Hepatocyte (in vitro differentiated cells): ENCODE measurements at regions not wholly inside any gene's neighbourhood (a gene's known extent, or its start where the extent isn't known, plus 50 kb on each side); places are given as distances from the start of the nearest gene placed in this dataset.

Source experiments
- DNase-seq: peaks from one replicate; pipeline ENCODE4 v3.0.0-alpha.2; 2016; ENCODE audit warnings: low spot score
- H2AFZ ChIP-seq: fragments of 200-600 bp; sonication (generic); 2 replicates; pipeline ENCODE4 v1.6.0; 2016; ENCODE audit warnings: antibody characterized with exemption, mild to moderate bottlenecking
- H3K27ac ChIP-seq: fragments of 200-600 bp; sonication (generic); 2 replicates; pipeline ENCODE4 v1.5.1; 2016; ENCODE audit warnings: mild to moderate bottlenecking
- H3K27me3 ChIP-seq: fragments of 200-600 bp; sonication (generic); 2 replicates; pipeline ENCODE4 v1.6.1; 2016
- H3K36me3 ChIP-seq: fragments of 200-600 bp; sonication (generic); replicated peaks from 2 replicates; pipeline ENCODE4 v1.5.1; 2016; ENCODE audit warnings: low read depth; ENCODE audit not compliant: insufficient read depth
- H3K4me1 ChIP-seq: fragments of 200-600 bp; sonication (generic); 2 replicates; pipeline ENCODE4 v1.5.1; 2016; ENCODE audit warnings: mild to moderate bottlenecking, moderate library complexity; ENCODE audit not compliant: insufficient read depth
- H3K4me2 ChIP-seq: fragments of 200-600 bp; sonication (generic); 2 replicates; pipeline ENCODE4 v1.6.0; 2016
- H3K4me3 ChIP-seq: fragments of 200-600 bp; sonication (generic); 2 replicates; pipeline ENCODE4 v1.5.1; 2016; ENCODE audit warnings: mild to moderate bottlenecking
- H3K79me2 ChIP-seq: fragments of 200-600 bp; sonication (generic); 2 replicates; pipeline ENCODE4 v1.6.0; 2017; ENCODE audit warnings: mild to moderate bottlenecking
- H3K9me2 ChIP-seq: fragments of 200-600 bp; sonication (generic); replicated peaks from 2 replicates; pipeline ENCODE4 v1.6.0; 2017; ENCODE audit warnings: mild to moderate bottlenecking; ENCODE audit not compliant: insufficient read depth
- H3K9me3 ChIP-seq: fragments of 200-600 bp; sonication (generic); 2 replicates; pipeline ENCODE4 v1.5.1; 2016; ENCODE audit warnings: low read depth, mild to moderate bottlenecking
- H4K20me1 ChIP-seq: fragments of 200-600 bp; sonication (generic); 2 replicates; pipeline ENCODE4 v1.6.0; 2016; ENCODE audit warnings: mild to moderate bottlenecking; ENCODE audit not compliant: insufficient read depth, poor library complexity, severe bottlenecking
- EZH2 ChIP-seq: fragments of 200-600 bp; sonication (generic); IDR thresholded peaks from 2 replicates; pipeline ENCODE4 v1.6.1; 2016; ENCODE audit warnings: antibody characterized with exemption, mild to moderate bottlenecking, borderline replicate concordance
- EZH2phosphoT487 ChIP-seq: fragments of 200-600 bp; sonication (generic); IDR thresholded peaks from one replicate; pipeline ENCODE4 v1.6.1; 2018; ENCODE audit warnings: antibody characterized with exemption, mild to moderate bottlenecking, low read depth, moderate library complexity; ENCODE audit not compliant: unreplicated experiment, severe bottlenecking
- WGBS: methylation state at CpG from one replicate; pipeline ENCODE4 v1.1.6; 2016; ENCODE audit warnings: low lambda C conversion rate; ENCODE audit errors: missing lambda C conversion rate; 5-methylcytosine and 5-hydroxymethylcytosine counted together
- TF ChIP-seq, protein P1 (sequence below): fragments of 200-600 bp; sonication (generic); IDR thresholded peaks from 2 replicates; pipeline ENCODE4 v1.5.1; 2016; ENCODE audit warnings: antibody characterized with exemption, mild to moderate bottlenecking; ENCODE audit not compliant: poor library complexity

DNA sequence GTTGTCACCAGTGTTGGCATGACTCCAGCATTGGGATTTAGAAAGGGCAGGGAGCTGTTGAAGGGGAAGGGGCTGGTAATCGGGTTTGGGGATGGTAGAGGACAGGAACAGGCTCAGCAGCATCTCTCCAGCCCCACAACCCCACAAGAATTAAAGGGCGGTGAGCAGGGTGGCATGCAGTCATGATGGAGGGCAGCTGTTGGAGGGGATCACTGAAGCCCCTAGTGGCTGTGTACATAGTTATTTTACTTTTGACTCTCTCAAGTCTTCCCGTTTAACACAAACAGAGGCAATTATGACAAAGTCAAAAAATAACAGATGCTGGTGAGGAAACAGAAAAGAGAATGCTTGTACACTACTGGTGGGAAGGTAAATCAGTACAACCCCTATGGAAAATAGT lies 213.8 kb downstream of the URB2 start:
- H4K20me1 ChIP-seq: no peaks in the 10 kb centered on the region
- H3K79me2 ChIP-seq: no peaks in the 10 kb centered on the region
- no peak overlapping the region for H2AFZ ChIP-seq
- 79% methylated on average over 3 of the region's 3 CpGs for WGBS
- DNase-seq: no peak
- no peaks in the 10 kb centered on the region for H3K36me3 ChIP-seq
- TF ChIP-seq EZH2phosphoT487 (no peak), EZH2 (no peak)
- TF ChIP-seq, protein P1, sequence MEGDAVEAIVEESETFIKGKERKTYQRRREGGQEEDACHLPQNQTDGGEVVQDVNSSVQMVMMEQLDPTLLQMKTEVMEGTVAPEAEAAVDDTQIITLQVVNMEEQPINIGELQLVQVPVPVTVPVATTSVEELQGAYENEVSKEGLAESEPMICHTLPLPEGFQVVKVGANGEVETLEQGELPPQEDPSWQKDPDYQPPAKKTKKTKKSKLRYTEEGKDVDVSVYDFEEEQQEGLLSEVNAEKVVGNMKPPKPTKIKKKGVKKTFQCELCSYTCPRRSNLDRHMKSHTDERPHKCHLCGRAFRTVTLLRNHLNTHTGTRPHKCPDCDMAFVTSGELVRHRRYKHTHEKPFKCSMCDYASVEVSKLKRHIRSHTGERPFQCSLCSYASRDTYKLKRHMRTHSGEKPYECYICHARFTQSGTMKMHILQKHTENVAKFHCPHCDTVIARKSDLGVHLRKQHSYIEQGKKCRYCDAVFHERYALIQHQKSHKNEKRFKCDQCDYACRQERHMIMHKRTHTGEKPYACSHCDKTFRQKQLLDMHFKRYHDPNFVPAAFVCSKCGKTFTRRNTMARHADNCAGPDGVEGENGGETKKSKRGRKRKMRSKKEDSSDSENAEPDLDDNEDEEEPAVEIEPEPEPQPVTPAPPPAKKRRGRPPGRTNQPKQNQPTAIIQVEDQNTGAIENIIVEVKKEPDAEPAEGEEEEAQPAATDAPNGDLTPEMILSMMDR: no peak
- H3K4me1 ChIP-seq: peaks cover 16% of the 10 kb centered on the region
- no peak overlapping the region for H3K27ac ChIP-seq
- H3K9me2 ChIP-seq: no peaks in the 10 kb centered on the region
- no peaks in the 10 kb centered on the region for H3K9me3 ChIP-seq
- H3K4me2 ChIP-seq: no peak overlapping the region
- H3K4me3 ChIP-seq: no peak overlapping the region
- no peaks in the 10 kb centered on the region for H3K27me3 ChIP-seq

DNA sequence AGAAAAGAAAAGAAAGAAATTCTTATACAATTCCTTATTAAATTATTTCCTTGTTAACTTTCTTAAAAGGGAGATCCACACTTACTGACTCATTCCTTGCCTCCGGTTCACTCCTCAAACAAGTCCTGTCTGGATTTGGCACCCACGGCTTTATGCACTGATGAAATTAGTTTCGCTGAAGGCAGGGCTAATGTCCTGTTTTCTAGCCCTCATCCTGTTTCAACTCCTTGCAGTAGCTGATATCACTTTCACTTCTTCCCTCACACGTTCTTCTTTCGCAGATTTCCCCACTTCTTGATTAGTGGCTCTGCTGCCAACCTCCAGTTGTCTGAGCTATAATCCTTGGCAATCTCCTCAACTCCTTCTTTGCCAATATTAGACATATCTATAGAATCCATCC lies 215.2 kb downstream of the URB2 start:
- H2AFZ ChIP-seq: no peak overlapping the region

DNA sequence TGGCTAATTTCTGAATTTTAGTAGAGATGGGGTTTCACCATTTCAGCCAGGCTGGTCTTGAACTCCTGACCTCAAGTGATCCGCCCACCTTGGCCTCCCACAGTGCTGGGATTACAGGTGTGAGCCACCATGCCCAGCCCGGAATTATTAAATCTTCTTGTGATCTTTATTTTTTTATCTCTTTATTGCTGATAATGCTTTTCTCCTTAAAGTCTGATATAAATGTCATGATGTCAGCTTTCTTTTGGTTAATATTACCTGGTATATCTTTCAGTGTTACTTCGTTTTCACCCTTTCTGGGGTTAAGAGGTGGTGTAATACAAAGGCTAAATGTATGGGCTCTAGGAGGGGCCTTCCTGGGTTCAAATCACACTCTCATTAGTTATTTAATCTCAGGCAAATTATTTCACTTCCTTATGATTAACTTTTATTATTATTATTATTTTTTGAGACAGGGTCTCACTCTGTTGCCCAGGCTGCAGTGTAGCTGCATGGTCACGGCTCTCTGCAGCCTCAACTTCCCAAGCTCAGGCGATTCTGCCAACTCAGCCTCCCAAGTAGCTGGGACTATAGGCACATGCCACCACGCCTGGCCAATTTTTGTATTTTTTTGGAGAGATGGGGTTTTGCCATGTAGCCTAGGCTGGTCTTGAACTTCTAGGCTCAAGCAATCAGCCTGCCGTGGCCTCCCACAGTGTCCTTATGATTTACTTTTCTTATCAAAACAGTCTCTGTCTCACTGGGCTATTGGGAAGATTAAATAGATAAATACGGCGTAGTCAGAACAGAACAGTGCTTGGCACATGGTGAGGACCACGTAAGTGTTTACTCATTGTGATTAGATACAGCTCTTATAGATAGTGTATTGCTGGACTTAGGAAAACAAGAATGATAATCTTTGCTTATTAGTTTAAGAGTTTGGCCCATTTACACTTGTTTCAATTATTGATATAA lies 216.5 kb downstream of the URB2 start:
- Histone ChIP-seq H3K9me2 (no peaks in the 10 kb centered on the region), H3K4me1 (peaks cover 16% of the 10 kb centered on the region), H3K9me3 (no peaks in the 10 kb centered on the region), H3K27me3 (no peaks in the 10 kb centered on the region), H3K4me3 (no peak overlapping the region), H2AFZ (no peak overlapping the region), H3K4me2 (no peak overlapping the region), H4K20me1 (no peaks in the 10 kb centered on the region), H3K27ac (no peak overlapping the region), H3K36me3 (no peaks in the 10 kb centered on the region), H3K79me2 (no peaks in the 10 kb centered on the region)
- DNase-seq: no peak
- no peak for TF ChIP-seq EZH2phosphoT487
- TF ChIP-seq, protein P1: no peak
- no peak for TF ChIP-seq EZH2
- 63% methylated on average over 10 of the region's 10 CpGs for WGBS

More for the DNA sequence above, 215.2 kb downstream of the URB2 start:
- WGBS: 88% methylated on average over 5 of the region's 5 CpGs
- Histone ChIP-seq H3K79me2 (no peaks in the 10 kb centered on the region), H3K9me2 (no peaks in the 10 kb centered on the region), H3K4me2 (no peak overlapping the region), H3K27ac (no peak overlapping the region), H3K9me3 (no peaks in the 10 kb centered on the region), H3K36me3 (no peaks in the 10 kb centered on the region), H3K27me3 (no peaks in the 10 kb centered on the region), H3K4me3 (no peak overlapping the region), H3K4me1 (peaks cover 16% of the 10 kb centered on the region), H4K20me1 (no peaks in the 10 kb centered on the region)
- no peak for DNase-seq
- TF ChIP-seq, protein P1: no peak
- TF ChIP-seq EZH2phosphoT487 (no peak), EZH2 (no peak)
